ENCODE measurements at regions not wholly inside any gene's neighbourhood (a gene's known extent, or its start where the extent isn't known, plus 50 kb on each side); places are given as distances from the start of the nearest gene placed in this dataset.

GRCh38 chr11:91926965-91927364 is 297.7 kb upstream of the FAT3 start:
- Histone ChIP-seq H3K9me3 (no peaks in the 10 kb centered on the region), H3K27me3 (no peaks in the 10 kb centered on the region), H3K4me3 (no peak overlapping the region), H3K36me3 (no peaks in the 10 kb centered on the region), H3K27ac (no peak overlapping the region), H3K9ac (ENCODE audit: low read depth in 2 of 2, low read length in 2 of 2) (no peak overlapping the region), H3K4me1 (no peaks in the 10 kb centered on the region)
- no peak for TF ChIP-seq CTCF (IDR thresholded peaks at IDR 0.05)
- no peak for DNase-seq
- intact Hi-C loops (cut with DNase I): no loop called here

- Histone ChIP-seq H3K9me3 (no peaks in the 10 kb centered on the region), H3K4me1 (no peaks in the 10 kb centered on the region), H3K27ac (no peak overlapping the region), H3K36me3 (no peaks in the 10 kb centered on the region), H3K4me3 (no peak overlapping the region), H3K27me3 (no peaks in the 10 kb centered on the region), H3K9ac (ENCODE audit: low read depth in 2 of 2, low read length in 2 of 2) (no peak overlapping the region)
- TF ChIP-seq CTCF (IDR thresholded peaks at IDR 0.05): no peak
- intact Hi-C loops (cut with DNase I): no loop called here
- no peak for DNase-seq
These were observed 301.8 kb upstream of the FAT3 start for GRCh38 chr11:91922846-91923245.

- Histone ChIP-seq H3K27me3 (no peaks in the 10 kb centered on the region), H3K9ac (ENCODE audit: low read depth in 2 of 2, low read length in 2 of 2) (no peak overlapping the region), H3K36me3 (no peaks in the 10 kb centered on the region), H3K4me3 (no peak overlapping the region), H3K9me3 (no peaks in the 10 kb centered on the region), H3K4me1 (no peaks in the 10 kb centered on the region), H3K27ac (no peak overlapping the region)
- intact Hi-C loops (cut with DNase I): no loop called here
- DNase-seq: no peak
- no peak for TF ChIP-seq CTCF (IDR thresholded peaks at IDR 0.05)
These were observed 302.6 kb upstream of the FAT3 start for GRCh38 chr11:91921974-91922373.

GRCh38 chr11:91913407-91913806 is 311.2 kb upstream of the FAT3 start:
- no peaks in the 10 kb centered on the region for H3K9me3 ChIP-seq
- intact Hi-C loops (cut with DNase I): no loop called here
- TF ChIP-seq CTCF (IDR thresholded peaks at IDR 0.05): no peak
- H3K36me3 ChIP-seq: no peaks in the 10 kb centered on the region
- no peak overlapping the region for H3K9ac ChIP-seq (ENCODE audit: low read depth in 2 of 2, low read length in 2 of 2)
- H3K27me3 ChIP-seq: no peaks in the 10 kb centered on the region
- H3K27ac ChIP-seq: no peak overlapping the region
- H3K4me1 ChIP-seq: no peaks in the 10 kb centered on the region
- H3K4me3 ChIP-seq: no peak overlapping the region
- DNase-seq: no peak

- TF ChIP-seq CTCF (IDR thresholded peaks at IDR 0.05): no peak
- no peak for DNase-seq
- no peak overlapping the region for H3K27ac ChIP-seq
- no peaks in the 10 kb centered on the region for H3K27me3 ChIP-seq
- no peaks in the 10 kb centered on the region for H3K9me3 ChIP-seq
- no peaks in the 10 kb centered on the region for H3K4me1 ChIP-seq
- intact Hi-C loops (cut with DNase I): no loop called here
- no peaks in the 10 kb centered on the region for H3K36me3 ChIP-seq
- H3K4me3 ChIP-seq: no peak overlapping the region
- no peak overlapping the region for H3K9ac ChIP-seq (ENCODE audit: low read depth in 2 of 2, low read length in 2 of 2)
These were observed 312.3 kb upstream of the FAT3 start for GRCh38 chr11:91912322-91912721.
